ENCODE measurements at regions not wholly inside any gene's neighbourhood (a gene's known extent, or its start where the extent isn't known, plus 50 kb on each side); places are given as distances from the start of the nearest gene placed in this dataset.

GRCh38 chr3:30141927-30142326 lies 464.5 kb upstream of the TGFBR2 start:
- Histone ChIP-seq H3K9me3 (ENCODE audit: control insufficient read depth, low read depth, low read length) (no peaks in the 10 kb centered on the region), H3K36me3 (ENCODE audit: control insufficient read depth, low read depth, low read length) (no peaks in the 10 kb centered on the region), H3K4me1 (ENCODE audit: control insufficient read depth, low read depth, low read length) (no peaks in the 10 kb centered on the region), H3K27me3 (ENCODE audit: control insufficient read depth, insufficient read depth, low read length) (no peaks in the 10 kb centered on the region), H3K9ac (ENCODE audit: low read length) (no peak overlapping the region), H3K4me3 (ENCODE audit: low read length) (no peak overlapping the region), H3K27ac (ENCODE audit: low read length) (no peak overlapping the region)

- H3K27ac ChIP-seq (ENCODE audit: low read length), result no peak overlapping the region
- H3K36me3 ChIP-seq (ENCODE audit: control insufficient read depth, low read depth, low read length), result no peaks in the 10 kb centered on the region
- no peak overlapping the region for H3K9ac ChIP-seq (ENCODE audit: low read length)
- H3K9me3 ChIP-seq (ENCODE audit: control insufficient read depth, low read depth, low read length), result no peaks in the 10 kb centered on the region
- H3K4me1 ChIP-seq (ENCODE audit: control insufficient read depth, low read depth, low read length), result no peaks in the 10 kb centered on the region
- no peaks in the 10 kb centered on the region for H3K27me3 ChIP-seq (ENCODE audit: control insufficient read depth, insufficient read depth, low read length)
- no peak overlapping the region for H3K4me3 ChIP-seq (ENCODE audit: low read length)
These were observed 463.5 kb upstream of the TGFBR2 start for GRCh38 chr3:30142946-30143345.

- Histone ChIP-seq H3K9me3 (ENCODE audit: control insufficient read depth, low read depth, low read length) (no peaks in the 10 kb centered on the region), H3K4me1 (ENCODE audit: control insufficient read depth, low read depth, low read length) (no peaks in the 10 kb centered on the region), H3K9ac (ENCODE audit: low read length) (no peak overlapping the region), H3K27me3 (ENCODE audit: control insufficient read depth, insufficient read depth, low read length) (no peaks in the 10 kb centered on the region), H3K4me3 (ENCODE audit: low read length) (no peak overlapping the region), H3K36me3 (ENCODE audit: control insufficient read depth, low read depth, low read length) (no peaks in the 10 kb centered on the region), H3K27ac (ENCODE audit: low read length) (no peak overlapping the region)
These were observed 461.1 kb upstream of the TGFBR2 start for GRCh38 chr3:30145281-30145680.

- Histone ChIP-seq H3K4me3 (ENCODE audit: low read length) (no peak overlapping the region), H3K4me1 (ENCODE audit: control insufficient read depth, low read depth, low read length) (no peaks in the 10 kb centered on the region), H3K27me3 (ENCODE audit: control insufficient read depth, insufficient read depth, low read length) (no peaks in the 10 kb centered on the region), H3K27ac (ENCODE audit: low read length) (no peak overlapping the region), H3K9me3 (ENCODE audit: control insufficient read depth, low read depth, low read length) (no peaks in the 10 kb centered on the region), H3K36me3 (ENCODE audit: control insufficient read depth, low read depth, low read length) (no peaks in the 10 kb centered on the region), H3K9ac (ENCODE audit: low read length) (no peak overlapping the region)
These were observed 459.4 kb upstream of the TGFBR2 start for GRCh38 chr3:30146978-30147377.

GRCh38 chr3:30154853-30155252 lies 451.5 kb upstream of the TGFBR2 start:
- Histone ChIP-seq H3K36me3 (ENCODE audit: control insufficient read depth, low read depth, low read length) (no peaks in the 10 kb centered on the region), H3K4me1 (ENCODE audit: control insufficient read depth, low read depth, low read length) (no peaks in the 10 kb centered on the region), H3K9ac (ENCODE audit: low read length) (no peak overlapping the region), H3K27ac (ENCODE audit: low read length) (no peak overlapping the region), H3K4me3 (ENCODE audit: low read length) (no peak overlapping the region), H3K9me3 (ENCODE audit: control insufficient read depth, low read depth, low read length) (no peaks in the 10 kb centered on the region), H3K27me3 (ENCODE audit: control insufficient read depth, insufficient read depth, low read length) (no peaks in the 10 kb centered on the region)

GRCh38 chr3:30155755-30156154 lies 450.6 kb upstream of the TGFBR2 start:
- H3K27me3 ChIP-seq (ENCODE audit: control insufficient read depth, insufficient read depth, low read length), result no peaks in the 10 kb centered on the region
- no peaks in the 10 kb centered on the region for H3K36me3 ChIP-seq (ENCODE audit: control insufficient read depth, low read depth, low read length)
- H3K4me1 ChIP-seq (ENCODE audit: control insufficient read depth, low read depth, low read length), result no peaks in the 10 kb centered on the region
- H3K27ac ChIP-seq (ENCODE audit: low read length), result no peak overlapping the region
- H3K9me3 ChIP-seq (ENCODE audit: control insufficient read depth, low read depth, low read length), result no peaks in the 10 kb centered on the region
- H3K9ac ChIP-seq (ENCODE audit: low read length), result no peak overlapping the region
- no peak overlapping the region for H3K4me3 ChIP-seq (ENCODE audit: low read length)

GRCh38 chr3:30156586-30157498 lies 449.6 kb upstream of the TGFBR2 start:
- H3K27me3 ChIP-seq (ENCODE audit: control insufficient read depth, insufficient read depth, low read length), result no peaks in the 10 kb centered on the region
- H3K4me3 ChIP-seq (ENCODE audit: low read length), result no peak overlapping the region
- no peaks in the 10 kb centered on the region for H3K36me3 ChIP-seq (ENCODE audit: control insufficient read depth, low read depth, low read length)

GRCh38 chr3:30161375-30161774 lies 445.0 kb upstream of the TGFBR2 start:
- no peak overlapping the region for H3K9ac ChIP-seq (ENCODE audit: low read length)
- no peaks in the 10 kb centered on the region for H3K9me3 ChIP-seq (ENCODE audit: control insufficient read depth, low read depth, low read length)

More at GRCh38 chr3:30156586-30157498, 449.6 kb upstream of the TGFBR2 start:
- Histone ChIP-seq H3K27ac (ENCODE audit: low read length) (no peak overlapping the region), H3K4me1 (ENCODE audit: control insufficient read depth, low read depth, low read length) (no peaks in the 10 kb centered on the region), H3K9ac (ENCODE audit: low read length) (no peak overlapping the region), H3K9me3 (ENCODE audit: control insufficient read depth, low read depth, low read length) (no peaks in the 10 kb centered on the region)

GRCh38 chr3:30162579-30162978 lies 443.8 kb upstream of the TGFBR2 start:
- H3K4me1 ChIP-seq (ENCODE audit: control insufficient read depth, low read depth, low read length), result no peaks in the 10 kb centered on the region
- H3K36me3 ChIP-seq (ENCODE audit: control insufficient read depth, low read depth, low read length), result no peaks in the 10 kb centered on the region
- no peaks in the 10 kb centered on the region for H3K9me3 ChIP-seq (ENCODE audit: control insufficient read depth, low read depth, low read length)
- H3K4me3 ChIP-seq (ENCODE audit: low read length), result no peak overlapping the region
- H3K27me3 ChIP-seq (ENCODE audit: control insufficient read depth, insufficient read depth, low read length), result no peaks in the 10 kb centered on the region
- H3K27ac ChIP-seq (ENCODE audit: low read length), result no peak overlapping the region
- no peak overlapping the region for H3K9ac ChIP-seq (ENCODE audit: low read length)

More at GRCh38 chr3:30161375-30161774, 445.0 kb upstream of the TGFBR2 start:
- Histone ChIP-seq H3K27ac (ENCODE audit: low read length) (no peak overlapping the region), H3K4me3 (ENCODE audit: low read length) (no peak overlapping the region), H3K36me3 (ENCODE audit: control insufficient read depth, low read depth, low read length) (no peaks in the 10 kb centered on the region), H3K27me3 (ENCODE audit: control insufficient read depth, insufficient read depth, low read length) (no peaks in the 10 kb centered on the region), H3K4me1 (ENCODE audit: control insufficient read depth, low read depth, low read length) (no peaks in the 10 kb centered on the region)

GRCh38 chr3:30166535-30166934 lies 439.9 kb upstream of the TGFBR2 start:
- H3K4me1 ChIP-seq (ENCODE audit: control insufficient read depth, low read depth, low read length), result no peaks in the 10 kb centered on the region
- no peaks in the 10 kb centered on the region for H3K36me3 ChIP-seq (ENCODE audit: control insufficient read depth, low read depth, low read length)
- no peaks in the 10 kb centered on the region for H3K9me3 ChIP-seq (ENCODE audit: control insufficient read depth, low read depth, low read length)
- H3K27ac ChIP-seq (ENCODE audit: low read length), result no peak overlapping the region
- H3K9ac ChIP-seq (ENCODE audit: low read length), result no peak overlapping the region
- H3K4me3 ChIP-seq (ENCODE audit: low read length), result no peak overlapping the region
- no peaks in the 10 kb centered on the region for H3K27me3 ChIP-seq (ENCODE audit: control insufficient read depth, insufficient read depth, low read length)

GRCh38 chr3:30167541-30168011 lies 438.8 kb upstream of the TGFBR2 start:
- no peaks in the 10 kb centered on the region for H3K9me3 ChIP-seq (ENCODE audit: control insufficient read depth, low read depth, low read length)
- no peaks in the 10 kb centered on the region for H3K4me1 ChIP-seq (ENCODE audit: control insufficient read depth, low read depth, low read length)
- no peak overlapping the region for H3K9ac ChIP-seq (ENCODE audit: low read length)
- no peak overlapping the region for H3K4me3 ChIP-seq (ENCODE audit: low read length)
- H3K27ac ChIP-seq (ENCODE audit: low read length), result no peak overlapping the region
- H3K36me3 ChIP-seq (ENCODE audit: control insufficient read depth, low read depth, low read length), result no peaks in the 10 kb centered on the region
- no peaks in the 10 kb centered on the region for H3K27me3 ChIP-seq (ENCODE audit: control insufficient read depth, insufficient read depth, low read length)

GRCh38 chr3:30169487-30169886 lies 436.9 kb upstream of the TGFBR2 start:
- Histone ChIP-seq H3K9me3 (ENCODE audit: control insufficient read depth, low read depth, low read length) (no peaks in the 10 kb centered on the region), H3K27me3 (ENCODE audit: control insufficient read depth, insufficient read depth, low read length) (no peaks in the 10 kb centered on the region), H3K36me3 (ENCODE audit: control insufficient read depth, low read depth, low read length) (no peaks in the 10 kb centered on the region), H3K4me1 (ENCODE audit: control insufficient read depth, low read depth, low read length) (no peaks in the 10 kb centered on the region), H3K9ac (ENCODE audit: low read length) (no peak overlapping the region), H3K27ac (ENCODE audit: low read length) (no peak overlapping the region), H3K4me3 (ENCODE audit: low read length) (no peak overlapping the region)

Measured in iPS-18a (cell line).